Right cardiac atrium (tissue), 5 donors: ENCODE measurements at regions not wholly inside any gene's neighbourhood (a gene's known extent, or its start where the extent isn't known, plus 50 kb on each side); places are given as distances from the start of the nearest gene placed in this dataset.
A peak's percentile ranks its signal among the peaks of the same experiment; 100 is the strongest.

Experiments
- ATAC-seq, 2 donors: fragments of 200-7000 bp; cut with Tn5 transposase; one replicate each; pipeline versions ENCODE4 v1.8.0 to v1.9.1; 2020; ENCODE audit warnings: moderate library complexity in 2 of 2, mild to moderate bottlenecking in 1 of 2
- DNase-seq, 3 donors: peaks; one replicate each; pipeline ENCODE4 v3.0.0-alpha.2; 2020
- H3K27ac ChIP-seq: one replicate; pipeline ENCODE4 v1.5.1; 2013; ENCODE audit warnings: mild to moderate bottlenecking, low read length, control low read depth, moderate library complexity
- H3K27me3 ChIP-seq: one replicate; pipeline ENCODE4 v1.6.1; 2013; ENCODE audit not compliant: control insufficient read depth, insufficient read depth
- H3K4me1 ChIP-seq: one replicate; pipeline ENCODE4 v1.6.1; 2013; ENCODE audit warnings: low read length; ENCODE audit not compliant: control insufficient read depth, insufficient read depth
- H3K4me3 ChIP-seq: one replicate; pipeline ENCODE4 v1.5.1; 2013; ENCODE audit warnings: low read length, control low read depth
- H3K9me3 ChIP-seq: one replicate; pipeline ENCODE4 v1.6.1; 2013; ENCODE audit warnings: low read length; ENCODE audit not compliant: control insufficient read depth
- WGBS: extraction: QIAGEN DNeasy Blood & Tissue Kit; methylation state at CpG from one replicate; pipeline ENCODE4 v1.1.7; 2013; 5-methylcytosine and 5-hydroxymethylcytosine counted together
- intact Hi-C, 4 donors: fragments of 100-400 bp; cut with DNase I; formaldehyde crosslinking; loops; one replicate each; pipeline versions ENCODE4 v1.11.0 to v1.14.0; 2022 to 2023
- donor health status: healthy with polysubstance abuse.
- donor health status: DM: no; HTN: yes; CAD: no.
- donor health status: DM: no; HTN: no; CAD: no.
- donor health status: DM: no; HTN: yes; CAD: no; lungs with severe emphysema.
- donor health status: DM: yes; HTN: yes; CAD: no.

GRCh38 chr10:111203615-111204014 is 126.8 kb downstream of the ADRA2A start:
- Histone ChIP-seq H3K27ac (no peak overlapping the region), H3K4me1 (no peaks in the 10 kb centered on the region), H3K4me3 (no peak overlapping the region), H3K9me3 (no peaks in the 10 kb centered on the region), H3K27me3 (no peaks in the 10 kb centered on the region)
- peak; percentile 26 to 60 (median 26) for DNase-seq
- WGBS, result 59% methylated on average over 2 of the region's 2 CpGs
- intact Hi-C loops, result no loop called here
- ATAC-seq, result peak in 1 of 2 donors; percentile 31

- 70% methylated on average over 5 of the region's 5 CpGs for WGBS
- Histone ChIP-seq H3K27me3 (no peaks in the 10 kb centered on the region), H3K27ac (no peak overlapping the region), H3K9me3 (no peaks in the 10 kb centered on the region), H3K4me3 (no peak overlapping the region), H3K4me1 (no peaks in the 10 kb centered on the region)
- ATAC-seq (no peak), DNase-seq (no peak)
- intact Hi-C loops, result no loop called here
Measured at GRCh38 chr10:111204838-111205237, 128.0 kb downstream of the ADRA2A start.

- ATAC-seq (no peak), DNase-seq (no peak)
- Histone ChIP-seq H3K4me3 (no peak overlapping the region), H3K27ac (no peak overlapping the region), H3K27me3 (no peaks in the 10 kb centered on the region), H3K4me1 (no peaks in the 10 kb centered on the region), H3K9me3 (no peaks in the 10 kb centered on the region)
- intact Hi-C loops, result no loop called here
Measured at GRCh38 chr10:111206521-111206920, 129.7 kb downstream of the ADRA2A start.

GRCh38 chr10:111207500-111207899 is 130.7 kb downstream of the ADRA2A start:
- ATAC-seq, result no peak
- intact Hi-C loops, result no loop called here

GRCh38 chr10:111208951-111209350 is 132.1 kb downstream of the ADRA2A start:
- WGBS, result 62% methylated on average over 3 of the region's 3 CpGs
- intact Hi-C loops, result no loop called here

More at GRCh38 chr10:111207500-111207899, 130.7 kb downstream of the ADRA2A start:
- Histone ChIP-seq H3K9me3 (no peaks in the 10 kb centered on the region), H3K4me1 (no peaks in the 10 kb centered on the region), H3K4me3 (no peak overlapping the region), H3K27ac (no peak overlapping the region), H3K27me3 (no peaks in the 10 kb centered on the region)
- WGBS, result 48% methylated on average over 5 of the region's 5 CpGs
- peak in 1 of 3 donors; percentile 32 for DNase-seq

GRCh38 chr10:111209692-111210091 is 132.9 kb downstream of the ADRA2A start:
- Histone ChIP-seq H3K4me3 (no peak overlapping the region), H3K27me3 (no peaks in the 10 kb centered on the region), H3K4me1 (no peaks in the 10 kb centered on the region), H3K9me3 (no peaks in the 10 kb centered on the region), H3K27ac (no peak overlapping the region)
- intact Hi-C loops, result no loop called here
- DNase-seq, result no peak
- no peak for ATAC-seq
- 51% methylated on average over 5 of the region's 5 CpGs for WGBS

More at GRCh38 chr10:111208951-111209350, 132.1 kb downstream of the ADRA2A start:
- ATAC-seq, result no peak
- Histone ChIP-seq H3K27ac (no peak overlapping the region), H3K4me1 (no peaks in the 10 kb centered on the region), H3K27me3 (no peaks in the 10 kb centered on the region), H3K9me3 (no peaks in the 10 kb centered on the region), H3K4me3 (no peak overlapping the region)
- no peak for DNase-seq

GRCh38 chr10:111211241-111211640 is 134.4 kb downstream of the ADRA2A start:
- Histone ChIP-seq H3K4me3 (no peak overlapping the region), H3K4me1 (no peaks in the 10 kb centered on the region), H3K27me3 (no peaks in the 10 kb centered on the region), H3K9me3 (no peaks in the 10 kb centered on the region), H3K27ac (no peak overlapping the region)
- WGBS, result 77% methylated on average over 3 of the region's 3 CpGs
- intact Hi-C loops, result no loop called here
- DNase-seq (no peak), ATAC-seq (no peak)

- no peak for ATAC-seq
- intact Hi-C loops, result no loop called here
- WGBS, result 75% methylated on average over 3 of the region's 3 CpGs
- DNase-seq, result no peak
- H3K9me3 ChIP-seq, result no peaks in the 10 kb centered on the region
- H3K4me3 ChIP-seq, result no peak overlapping the region
- H3K27ac ChIP-seq, result no peak overlapping the region
- no peaks in the 10 kb centered on the region for H3K4me1 ChIP-seq
- H3K27me3 ChIP-seq, result no peaks in the 10 kb centered on the region
Measured at GRCh38 chr10:111211706-111212105, 134.9 kb downstream of the ADRA2A start.

GRCh38 chr10:111221682-111222480 is 145.1 kb downstream of the ADRA2A start:
- DNase-seq (no peak), ATAC-seq (no peak)
- H3K4me1 ChIP-seq, result no peaks in the 10 kb centered on the region
- no peaks in the 10 kb centered on the region for H3K27me3 ChIP-seq
- H3K9me3 ChIP-seq, result no peaks in the 10 kb centered on the region
- H3K4me3 ChIP-seq, result no peak overlapping the region
- intact Hi-C loops, result no loop called here
- no peak overlapping the region for H3K27ac ChIP-seq
- WGBS, result 68% methylated on average over 10 of the region's 10 CpGs

GRCh38 chr10:111222961-111223360 is 146.1 kb downstream of the ADRA2A start:
- ATAC-seq, result no peak
- H3K4me3 ChIP-seq, result no peak overlapping the region
- DNase-seq, result no peak
- intact Hi-C loops, result no loop called here
- no peaks in the 10 kb centered on the region for H3K4me1 ChIP-seq
- H3K27ac ChIP-seq, result no peak overlapping the region
- H3K27me3 ChIP-seq, result no peaks in the 10 kb centered on the region
- 71% methylated on average over 4 of the region's 4 CpGs for WGBS
- H3K9me3 ChIP-seq, result no peaks in the 10 kb centered on the region

- Histone ChIP-seq H3K4me3 (no peak overlapping the region), H3K27me3 (no peaks in the 10 kb centered on the region), H3K27ac (no peak overlapping the region), H3K9me3 (no peaks in the 10 kb centered on the region), H3K4me1 (no peaks in the 10 kb centered on the region)
- DNase-seq (no peak), ATAC-seq (no peak)
- 33% methylated on average over 5 of the region's 5 CpGs for WGBS
- intact Hi-C loops, result no loop called here
Measured at GRCh38 chr10:111231779-111232178, 154.9 kb downstream of the ADRA2A start.

GRCh38 chr10:111233439-111233838 is 156.6 kb downstream of the ADRA2A start:
- WGBS, result 48% methylated on average over 1 of the region's 1 CpG
- intact Hi-C loops, result no loop called here
- Histone ChIP-seq H3K9me3 (no peaks in the 10 kb centered on the region), H3K4me1 (no peaks in the 10 kb centered on the region), H3K4me3 (no peak overlapping the region), H3K27me3 (no peaks in the 10 kb centered on the region), H3K27ac (no peak overlapping the region)
- no peak for DNase-seq
- ATAC-seq, result no peak
